K562 (cell line): ENCODE measurements at regions not wholly inside any gene's neighbourhood (a gene's known extent, or its start where the extent isn't known, plus 50 kb on each side); places are given as distances from the start of the nearest gene placed in this dataset.

Source experiments
- ATAC-seq: fragments of 200-7000 bp; cut with Tn5 transposase; 3 replicates; pipeline ENCODE4 v1.9.1; 2020; ENCODE audit warnings: moderate library complexity
- BruUV-seq: library from RNA; stranded (reverse); fragments of 400-500 nt; replicated peaks from 2 replicates; lab custom pipeline; 2021; lab: Mats Ljungman, UMichigan
- CTCF ChIA-PET: fragments of 300-600 bp; formaldehyde crosslinking; extraction: SDS; loops from one replicate; lab custom pipeline; 2021; ENCODE audit warnings: low intra/inter-chr PET ratio; lab: Yijun Ruan, JAX
- POLR2A ChIA-PET: fragments of 300-600, 350-650 bp; sonication (Branson Sonifier 250); formaldehyde crosslinking; extraction: SDS; loops from one replicate; lab custom pipeline; 2021; ENCODE audit warnings: antibody characterized with exemption, inconsistent platforms; lab: Yijun Ruan, JAX
- DNase-seq, 4 experiments: peaks; one replicate each; pipeline versions ENCODE4 v3.0.0 to v3.0.0-alpha.2; 2011 to 2018; ENCODE audit warnings: low spot score in 3 of 4, mixed read lengths in 3 of 4; ENCODE audit errors: extremely low read depth in 1 of 4
- FAIRE-seq: peaks from 2 replicates; lab custom pipeline; 2011; peaks lifted over from hg19 to GRCh38; lab: Jason Lieb, UNC
- H2AFZ ChIP-seq: 2 replicates; pipeline ENCODE4 v1.6.0; 2011; ENCODE audit warnings: low read depth, low read length, control low read depth, inconsistent platforms
- H3K27ac ChIP-seq: fragments of 200-600 bp; 3 replicates; pipeline ENCODE4 v1.8.0; 2011; ENCODE audit warnings: low read depth, mild to moderate bottlenecking, control low read depth, inconsistent platforms, low read length, moderate library complexity, mixed read lengths; ENCODE audit errors: extremely low read depth
- H3K27me3 ChIP-seq, 2 experiments: fragments of 300-600 bp in 1 of 2; 2 replicates in 1 of 2; 3 replicates in 1 of 2; pipeline versions ENCODE4 v1.6.0 to v1.8.0; 2011; ENCODE audit warnings: inconsistent platforms in 2 of 2, low read length in 2 of 2, mild to moderate bottlenecking in 1 of 2, mixed read lengths in 1 of 2, moderate library complexity in 1 of 2; ENCODE audit not compliant: control insufficient read depth in 2 of 2, insufficient read depth in 2 of 2
- H3K36me3 ChIP-seq: fragments of 300-600 bp; 3 replicates; pipeline ENCODE4 v1.8.0; 2011; ENCODE audit warnings: mild to moderate bottlenecking, low read length, inconsistent platforms; ENCODE audit not compliant: control insufficient read depth, insufficient read depth
- H3K4me1 ChIP-seq, 2 experiments: fragments of 200-600 bp in 1 of 2; replicated peaks in 1 of 2; 2 replicates in 1 of 2; 3 replicates in 1 of 2; pipeline versions ENCODE4 v1.5.1 to v1.8.0; 2011; ENCODE audit warnings: inconsistent platforms in 2 of 2, low read length in 2 of 2, mild to moderate bottlenecking in 1 of 2, mixed read lengths in 1 of 2, moderate library complexity in 1 of 2; ENCODE audit not compliant: control insufficient read depth in 2 of 2, insufficient read depth in 2 of 2
- H3K4me2 ChIP-seq: 2 replicates; pipeline ENCODE4 v1.6.1; 2011; ENCODE audit warnings: low read length, control low read depth, inconsistent platforms, mixed read lengths; ENCODE audit not compliant: insufficient read depth
- H3K4me3 ChIP-seq: fragments of 200-600 bp; sonication (generic), shearing (Covaris generic); 2 replicates; pipeline ENCODE4 v1.5.1; 2016; ENCODE audit warnings: control low read depth, inconsistent platforms
- H3K79me2 ChIP-seq: fragments of 200-600 bp; 3 replicates; pipeline ENCODE4 v1.8.0; 2011; ENCODE audit warnings: low read length, inconsistent platforms; ENCODE audit not compliant: control insufficient read depth, insufficient read depth
- H3K9ac ChIP-seq, 2 experiments: 2 replicates each; pipeline versions ENCODE4 v1.6.0 to v1.6.1; 2011; ENCODE audit warnings: low read depth in 2 of 2, low read length in 2 of 2, control low read depth in 1 of 2, inconsistent platforms in 1 of 2, mild to moderate bottlenecking in 1 of 2, mixed read lengths in 1 of 2; ENCODE audit not compliant: insufficient read depth in 1 of 2
- H3K9me1 ChIP-seq: one replicate; pipeline ENCODE4 v1.6.0; 2011; ENCODE audit warnings: inconsistent platforms, mild to moderate bottlenecking, low read length, moderate library complexity; ENCODE audit not compliant: control insufficient read depth, insufficient read depth
- H3K9me3 ChIP-seq: replicated peaks from 2 replicates; pipeline ENCODE4 v1.5.1; 2011; ENCODE audit warnings: low read depth, low read length, inconsistent platforms; ENCODE audit not compliant: control insufficient read depth, insufficient read depth
- H4K20me1 ChIP-seq: replicated peaks from 2 replicates; pipeline ENCODE4 v1.6.1; 2011; ENCODE audit warnings: low read length, inconsistent platforms, mixed read lengths; ENCODE audit not compliant: control insufficient read depth, insufficient read depth
- ARID3A ChIP-seq: IDR thresholded peaks from 2 replicates; pipeline ENCODE4 v1.6.1; 2012; ENCODE audit warnings: low read depth, low read length, improper control_type of control experiment, borderline replicate concordance
- ATF1 ChIP-seq, 2 experiments: fragments of 450-650 bp in 1 of 2; IDR thresholded peaks; 2 replicates each; pipeline ENCODE4 v1.6.1; 2016; ENCODE audit warnings: missing compliant biosample characterization in 1 of 2, missing genetic modification characterization in 1 of 2
- CBX2 ChIP-seq: fragments of 200-600 bp; sonication (generic); IDR thresholded peaks from one replicate; pipeline ENCODE4 v1.6.1; 2012; ENCODE audit warnings: mild to moderate bottlenecking, low read length, inconsistent platforms; ENCODE audit not compliant: insufficient read depth, poor library complexity, severe bottlenecking
- CCNT2 ChIP-seq: IDR thresholded peaks from 2 replicates; pipeline ENCODE4 v1.6.1; 2011; ENCODE audit warnings: borderline replicate concordance, low read depth, mild to moderate bottlenecking, moderate library complexity, mixed read lengths, low read length; ENCODE audit not compliant: insufficient read length; ENCODE audit errors: extremely low read depth
- CHD4 ChIP-seq: fragments of 200-600 bp; sonication (generic); IDR thresholded peaks from 3 replicates; pipeline ENCODE4 v1.6.1; 2012; ENCODE audit warnings: low read depth, mild to moderate bottlenecking, mixed read lengths, low read length, inconsistent platforms; ENCODE audit not compliant: insufficient read depth, insufficient replicate concordance, poor library complexity, severe bottlenecking
- KLF16 ChIP-seq: IDR thresholded peaks from 2 replicates; pipeline ENCODE4 v1.6.1; 2016; ENCODE audit warnings: antibody characterized with exemption
- MYBL2 ChIP-seq, 2 experiments: fragments of 450-650 bp in 1 of 2; sonication (generic) in 1 of 2; formaldehyde crosslinking in 1 of 2; IDR thresholded peaks; 2 replicates each; pipeline versions ENCODE4 v1.6.1 to v1.8.1; 2017 to 2022; ENCODE audit warnings: borderline replicate concordance in 1 of 2, inconsistent platforms in 1 of 2, low read depth in 1 of 2, mild to moderate bottlenecking in 1 of 2, missing genetic modification reagents in 1 of 2, moderate library complexity in 1 of 2
- NR3C1 ChIP-seq: sonication (generic); formaldehyde crosslinking; IDR thresholded peaks from 2 replicates; pipeline ENCODE4 v1.8.1; 2022; ENCODE audit warnings: missing genetic modification reagents
- NRF1 ChIP-seq, 2 experiments: fragments of 450-650 bp; IDR thresholded peaks in 1 of 2; conservative IDR thresholded peaks in 1 of 2; 2 replicates each; pipeline ENCODE4 v1.6.1; 2014; ENCODE audit warnings: mild to moderate bottlenecking in 2 of 2
- PTRF ChIP-seq: fragments of 450-650 bp; IDR thresholded peaks from 2 replicates; pipeline ENCODE4 v1.6.1; 2016; ENCODE audit warnings: mild to moderate bottlenecking, missing genetic modification characterization, missing compliant biosample characterization
- RBFOX2 ChIP-seq: fragments of 200-400 bp; formaldehyde crosslinking; IDR thresholded peaks from 2 replicates; pipeline ENCODE4 v1.6.1; 2017; ENCODE audit warnings: low read depth, mild to moderate bottlenecking, low read length, moderate library complexity
- RBM15 ChIP-seq: fragments of 200-400 bp; formaldehyde crosslinking; IDR thresholded peaks from 2 replicates; pipeline ENCODE4 v1.6.1; 2018; ENCODE audit warnings: mild to moderate bottlenecking, low read length, moderate library complexity; ENCODE audit not compliant: insufficient read depth
- SAFB ChIP-seq: fragments of 200-400 bp; formaldehyde crosslinking; IDR thresholded peaks from 2 replicates; pipeline ENCODE4 v1.6.1; 2017; ENCODE audit warnings: low read depth, low read length, borderline replicate concordance
- TFAM ChIP-seq: fragments of 250-450 bp; sonication (Bioruptor Pico); conservative IDR thresholded peaks from 2 replicates; pipeline ENCODE4 v1.5.0; 2021; ENCODE audit warnings: mild to moderate bottlenecking, moderate library complexity
- ZNF121 ChIP-seq: sonication (generic); formaldehyde crosslinking; conservative IDR thresholded peaks from 2 replicates; pipeline ENCODE4 v1.8.0; 2022; ENCODE audit warnings: missing genetic modification reagents
- ZNF134 ChIP-seq: fragments of 250-450 bp; sonication (Bioruptor Pico); conservative IDR thresholded peaks from 2 replicates; pipeline ENCODE4 v1.4.0; 2020
- ZNF217 ChIP-seq: sonication (generic); formaldehyde crosslinking; IDR thresholded peaks from 2 replicates; pipeline ENCODE4 v1.8.0; 2022; ENCODE audit warnings: mild to moderate bottlenecking, missing genetic modification reagents
- ZNF316 ChIP-seq: fragments of 450-650 bp; IDR thresholded peaks from 2 replicates; pipeline ENCODE4 v1.6.1; 2016
- ZNF584 ChIP-seq: fragments of 200-800 bp; sonication (Bioruptor generic); IDR thresholded peaks from 2 replicates; pipeline ENCODE4 v1.6.1; 2016; ENCODE audit warnings: low read depth, mild to moderate bottlenecking, missing genetic modification characterization, missing compliant biosample characterization
- WGBS: fragments of 100-300 bp; shearing (Covaris generic); methylation state at CpG from one replicate; pipeline ENCODE4 v1.1.6; 2016; ENCODE audit warnings: low coverage, mixed read lengths; ENCODE audit not compliant: insufficient coverage; ENCODE audit errors: missing lambda C conversion rate; 5-methylcytosine and 5-hydroxymethylcytosine counted together
- in situ Hi-C: fragments of 300-500 bp; cut with MboI; formaldehyde crosslinking; loops from 4 replicates; pipeline ENCODE4 v1.15.0; 2018; ENCODE audit warnings: inconsistent platforms, mixed read lengths
- intact Hi-C: fragments of 100-400 bp; cut with micrococcal nuclease; formaldehyde crosslinking; loops from 2 replicates; pipeline ENCODE4 v1.14.2; 2022

DNA sequence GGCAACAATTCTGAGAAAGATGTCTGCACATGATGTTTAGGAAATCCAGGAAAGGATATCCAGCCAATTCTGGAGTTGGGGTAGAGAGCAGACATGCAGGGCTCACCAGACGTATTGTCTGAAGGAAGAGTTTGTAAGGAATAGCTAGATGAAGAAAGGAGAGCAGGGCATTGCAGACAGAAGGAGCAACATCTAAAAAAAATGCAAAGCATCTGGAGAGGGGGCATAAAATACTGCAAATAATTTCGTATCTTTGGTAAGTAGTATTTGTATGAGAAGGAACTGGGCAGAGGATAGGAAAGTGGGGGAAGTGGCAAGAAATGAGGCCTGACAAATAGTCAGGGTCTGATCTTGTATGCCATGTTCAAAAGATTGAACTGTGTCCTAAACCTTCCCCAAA, 74.8 kb downstream of the MACIR start:
- no TSS peak for BruUV-seq
- FAIRE-seq (no peak), ATAC-seq (no peak), DNase-seq (no peak)
- H4K20me1 ChIP-seq = no peaks in the 10 kb centered on the region
- no peaks in the 10 kb centered on the region for H3K36me3 ChIP-seq
- no peak overlapping the region for H2AFZ ChIP-seq
- no peaks in the 10 kb centered on the region for H3K4me1 ChIP-seq
- POLR2A ChIA-PET = no interaction called here
- no peaks in the 10 kb centered on the region for H3K9me3 ChIP-seq
- no peak overlapping the region for H3K4me3 ChIP-seq
- TF ChIP-seq CCNT2 (no peak), ZNF316 (no peak), KLF16 (no peak), ZNF217 (CRISPR knock-in tag) (no peak), ZNF134 (CRISPR knock-in tag) (no peak), RBFOX2 (no peak), CHD4 (no peak), ZNF584 (CRISPR knock-in tag) (no peak), ARID3A (no peak), ZNF121 (no peak), MYBL2 (IDR thresholded peaks at IDR 0.05; ENCODE audit: low read depth) (no peak), MYBL2 (CRISPR knock-in tag; IDR thresholded peaks at IDR 0.05; ENCODE audit: borderline replicate concordance) (no peak), RBM15 (no peak), ATF1 (CRISPR knock-in tag; IDR thresholded peaks at IDR 0.05) (no peak), ATF1 (tag; IDR thresholded peaks at IDR 0.05) (no peak), TFAM (CRISPR knock-in tag) (no peak), PTRF (tag) (no peak), NR3C1 (no peak), NRF1 (conservative IDR thresholded peaks at IDR 0.05 in 1 of 2, IDR thresholded peaks at IDR 0.05 in 1 of 2) (no peak), CBX2 (no peak), SAFB (no peak)
- WGBS = 0% methylated on average over 2 of the region's 2 CpGs
- CTCF ChIA-PET = no interaction called here
- intact Hi-C loops (loop anchor here (10.0 kb wide), 1 partner anchor 99 kb away; no protein-coding TSS in a partner anchor), in situ Hi-C loops (no loop called here)
- no peak overlapping the region for H3K9ac ChIP-seq
- H3K79me2 ChIP-seq = no peaks in the 10 kb centered on the region
- H3K9me1 ChIP-seq = no peaks in the 10 kb centered on the region
- no peak overlapping the region for H3K27ac ChIP-seq
- no peak overlapping the region for H3K4me2 ChIP-seq
- no peaks in the 10 kb centered on the region; a peak in 1 of 5 replicates for H3K27me3 ChIP-seq
